Peyer's patch (tissue), 4 donors: ENCODE measurements at regions not wholly inside any gene's neighbourhood (a gene's known extent, or its start where the extent isn't known, plus 50 kb on each side); places are given as distances from the start of the nearest gene placed in this dataset.

Experiments used
- CTCF ChIP-seq, 6 experiments: fragments of 450-650 bp in 4 of 6; fragments of 200-600 bp in 2 of 6; sonication (generic) in 1 of 6; IDR thresholded peaks; one replicate each; pipeline ENCODE4 v1.5.1; 2017 to 2019; ENCODE audit warnings: antibody characterized with exemption in 6 of 6, mild to moderate bottlenecking in 3 of 6, moderate library complexity in 1 of 6
- POLR2A ChIP-seq, 2 donors: fragments of 450-650 bp; IDR thresholded peaks; one replicate each; pipeline ENCODE4 v1.5.1; 2017; ENCODE audit warnings: antibody characterized with exemption in 2 of 2, mild to moderate bottlenecking in 2 of 2, moderate library complexity in 2 of 2

- TF ChIP-seq CTCF (IDR thresholded peaks at IDR 0.05) (no peak), POLR2A (IDR thresholded peaks at IDR 0.05) (no peak)
Observed at GRCh38 chr1:65510961-65511360, 90.5 kb downstream of the LEPR start.
